ENCODE measurements at regions not wholly inside any gene's neighbourhood (a gene's known extent, or its start where the extent isn't known, plus 50 kb on each side); places are given as distances from the start of the nearest gene placed in this dataset.
"Not testable (repeated sequence)": the region's sequence is repeated elsewhere in the genome, so short reads cannot be mapped to it uniquely, and the experiment has no call there.

- no peak for DNase-seq
Observed at GRCh38 chr7:101744588-101744987, 72.8 kb upstream of the CUX1 start.

DNA sequence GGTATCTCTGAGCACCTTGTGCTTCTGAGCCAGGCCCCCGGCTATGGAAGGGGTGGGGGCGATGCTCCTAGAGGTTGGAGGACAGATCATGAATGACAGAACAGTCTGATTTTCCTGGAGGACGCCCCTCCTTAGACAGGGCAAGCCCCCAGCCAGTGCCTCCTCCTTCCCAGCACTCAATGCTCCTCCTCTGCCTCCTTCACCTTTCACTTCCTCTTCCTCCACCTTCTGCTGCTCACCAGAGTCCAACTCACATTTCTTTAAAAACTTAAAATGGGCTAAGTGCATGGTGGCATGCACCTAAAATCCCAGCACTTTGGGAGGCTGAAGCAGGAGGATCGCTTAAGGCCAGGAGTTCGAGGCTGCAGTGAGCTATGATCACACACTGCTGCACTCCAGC lies 71.1 kb upstream of the CUX1 start:
- no peak for DNase-seq

- no peak for DNase-seq
Observed at GRCh38 chr7:101747053-101747878, 70.2 kb upstream of the CUX1 start.

DNA sequence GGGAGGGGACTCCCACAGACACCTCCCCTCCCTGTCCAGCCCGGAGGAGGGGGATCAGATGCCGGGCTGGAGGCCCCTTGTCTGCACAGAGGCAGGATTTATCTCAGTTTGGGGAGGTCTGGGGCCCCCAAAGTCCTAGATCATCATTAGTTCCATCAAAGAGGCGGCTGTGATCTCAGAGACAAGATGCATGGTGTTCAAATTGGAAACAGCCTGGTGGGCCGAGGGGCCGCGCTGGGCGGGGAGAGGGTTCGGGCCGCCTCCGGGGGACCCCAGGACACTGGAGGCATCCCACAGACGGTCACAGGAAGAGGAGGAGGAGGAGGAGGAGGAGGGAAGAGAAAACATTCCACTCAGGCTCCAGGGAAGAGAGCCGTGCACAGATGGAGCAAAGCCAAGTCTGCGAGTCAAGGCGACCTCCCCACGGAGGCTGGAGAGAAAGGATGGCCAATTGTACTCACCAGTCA lies 69.5 kb upstream of the CUX1 start:
- DNase-seq = no peak

GRCh38 chr7:101749891-101750290 lies 67.5 kb upstream of the CUX1 start:
- DNase-seq = no peak

DNA sequence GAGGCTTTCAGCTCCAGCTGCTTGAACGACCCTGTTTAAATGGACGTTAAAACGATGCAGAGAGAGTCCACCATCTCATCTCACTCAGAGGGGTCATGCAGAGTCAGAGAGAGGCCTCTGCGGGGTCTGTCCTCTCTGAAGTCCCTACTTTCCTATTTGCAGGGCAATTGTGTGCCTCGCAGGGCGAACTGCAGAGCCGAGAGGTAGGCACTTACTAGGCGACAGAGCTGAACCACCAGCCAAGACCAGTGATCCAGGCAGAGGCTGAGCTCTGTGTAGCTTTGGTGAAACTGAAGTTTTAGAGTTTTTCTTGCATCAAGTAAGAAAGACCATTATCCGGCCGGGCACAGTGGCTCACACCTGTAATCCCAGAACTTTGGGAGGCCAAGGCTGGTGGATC lies 64.1 kb upstream of the CUX1 start:
- no peak for DNase-seq

DNA sequence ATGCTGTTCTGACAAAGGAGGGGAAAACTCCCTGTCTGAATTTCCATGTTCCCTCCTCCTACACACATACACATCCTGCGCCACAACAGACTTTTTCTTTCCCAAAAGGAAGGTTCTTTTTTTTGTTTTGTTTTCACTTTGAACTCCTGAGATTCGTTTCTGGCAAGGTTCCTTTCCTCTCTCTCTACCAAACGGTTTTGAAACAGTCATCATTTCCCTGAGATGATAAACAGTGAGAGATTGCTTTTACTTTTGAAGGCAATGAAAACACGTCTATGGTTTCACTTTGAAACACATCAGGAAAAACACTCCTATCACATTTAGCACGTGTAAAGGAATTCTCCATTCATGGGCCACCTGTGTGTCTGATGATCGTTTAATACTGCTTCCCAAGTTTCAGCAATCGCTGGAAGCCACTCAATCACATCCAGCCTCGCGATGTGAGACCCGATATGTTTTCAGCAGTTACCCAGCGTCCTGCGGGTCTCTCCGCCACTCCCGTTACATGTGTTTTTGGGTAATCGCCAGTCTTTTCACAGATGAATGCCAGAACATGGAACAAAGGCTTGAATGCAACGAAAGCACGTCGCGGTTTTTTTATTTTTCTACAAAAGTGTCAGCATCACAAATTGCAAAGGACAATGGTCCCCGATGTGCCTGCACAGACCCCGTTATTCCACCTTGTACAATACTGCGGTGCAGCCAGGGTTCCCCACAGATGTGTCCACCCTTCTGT lies 62.8 kb upstream of the CUX1 start:
- DNase-seq = no peak

- DNase-seq = no peak
Observed at GRCh38 chr7:101757879-101758278, 59.5 kb upstream of the CUX1 start.

GRCh38 chr7:101758519-101758918 lies 58.9 kb upstream of the CUX1 start:
- not testable (repeated sequence) for DNase-seq

GRCh38 chr7:101764221-101764620 lies 53.2 kb upstream of the CUX1 start:
- DNase-seq = no peak

- no peak for DNase-seq
Observed at GRCh38 chr7:101767544-101767943, 49.9 kb upstream of the CUX1 start.
